ENCODE measurements at regions not wholly inside any gene's neighbourhood (a gene's known extent, or its start where the extent isn't known, plus 50 kb on each side); places are given as distances from the start of the nearest gene placed in this dataset.

DNA sequence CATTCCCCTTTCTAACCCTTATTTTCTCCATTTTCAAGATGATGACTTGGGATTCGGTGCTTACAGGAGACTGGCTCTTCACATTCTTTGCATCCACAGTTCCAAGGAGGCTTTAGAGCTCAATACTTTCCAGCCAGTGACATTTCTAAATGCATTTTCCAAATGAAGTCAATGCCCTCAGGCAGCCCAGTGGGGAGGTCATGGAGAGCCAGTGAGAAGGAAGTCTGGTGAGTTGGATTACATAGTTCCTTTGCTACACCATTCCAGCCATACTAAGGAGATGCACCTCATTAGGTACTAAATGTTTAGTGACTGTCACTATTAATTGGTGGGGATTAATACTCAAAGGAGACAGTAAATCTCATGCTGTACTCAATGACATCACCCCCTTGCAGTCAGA is 248.1 kb downstream of the LRRN1 start:
- H3K36me3 ChIP-seq = no peaks in the 10 kb centered on the region
- no peaks in the 10 kb centered on the region for H3K9me3 ChIP-seq
- H3K4me1 ChIP-seq = no peaks in the 10 kb centered on the region
- no peak for ATAC-seq
- no peak overlapping the region for H3K4me3 ChIP-seq
- no peak for DNase-seq
- WGBS (ENCODE audit: insufficient coverage, low coverage, low lambda C conversion rate, missing lambda C conversion rate) = 88% methylated on average over 1 of the region's 1 CpG
- no peaks in the 10 kb centered on the region for H3K27me3 ChIP-seq
- H3K27ac ChIP-seq = no peak overlapping the region
- no peak for TF ChIP-seq POLR2A (IDR thresholded peaks at IDR 0.05)
- TF ChIP-seq, protein P1, sequence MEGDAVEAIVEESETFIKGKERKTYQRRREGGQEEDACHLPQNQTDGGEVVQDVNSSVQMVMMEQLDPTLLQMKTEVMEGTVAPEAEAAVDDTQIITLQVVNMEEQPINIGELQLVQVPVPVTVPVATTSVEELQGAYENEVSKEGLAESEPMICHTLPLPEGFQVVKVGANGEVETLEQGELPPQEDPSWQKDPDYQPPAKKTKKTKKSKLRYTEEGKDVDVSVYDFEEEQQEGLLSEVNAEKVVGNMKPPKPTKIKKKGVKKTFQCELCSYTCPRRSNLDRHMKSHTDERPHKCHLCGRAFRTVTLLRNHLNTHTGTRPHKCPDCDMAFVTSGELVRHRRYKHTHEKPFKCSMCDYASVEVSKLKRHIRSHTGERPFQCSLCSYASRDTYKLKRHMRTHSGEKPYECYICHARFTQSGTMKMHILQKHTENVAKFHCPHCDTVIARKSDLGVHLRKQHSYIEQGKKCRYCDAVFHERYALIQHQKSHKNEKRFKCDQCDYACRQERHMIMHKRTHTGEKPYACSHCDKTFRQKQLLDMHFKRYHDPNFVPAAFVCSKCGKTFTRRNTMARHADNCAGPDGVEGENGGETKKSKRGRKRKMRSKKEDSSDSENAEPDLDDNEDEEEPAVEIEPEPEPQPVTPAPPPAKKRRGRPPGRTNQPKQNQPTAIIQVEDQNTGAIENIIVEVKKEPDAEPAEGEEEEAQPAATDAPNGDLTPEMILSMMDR (IDR thresholded peaks at IDR 0.05) = no peak
- intact Hi-C loops (cut with DNase I) = no loop called here

DNA sequence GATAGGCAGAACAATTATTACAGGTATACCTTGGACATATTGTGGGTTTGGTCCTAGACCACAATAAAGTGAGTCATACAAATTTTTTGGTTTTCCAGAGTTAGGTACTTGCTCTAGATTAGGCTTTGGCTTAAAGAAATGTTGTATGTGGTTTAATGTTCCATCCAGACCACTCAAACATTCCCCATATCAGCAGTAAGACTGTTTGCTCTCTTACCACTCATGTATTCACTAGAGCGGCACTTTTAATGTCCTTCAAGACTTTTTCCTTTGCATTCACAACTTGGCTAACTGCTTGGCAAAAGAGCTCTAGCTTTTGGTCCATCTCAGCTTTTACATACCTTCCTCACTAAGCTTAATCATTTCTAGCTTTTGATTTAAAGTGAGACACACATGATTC is 250.5 kb upstream of the SETMAR start:
- Histone ChIP-seq H3K9me3 (no peaks in the 10 kb centered on the region), H3K4me3 (no peak overlapping the region), H3K36me3 (no peaks in the 10 kb centered on the region), H3K4me1 (no peaks in the 10 kb centered on the region), H3K27ac (no peak overlapping the region), H3K27me3 (no peaks in the 10 kb centered on the region)
- intact Hi-C loops (cut with DNase I) = no loop called here
- no peak for TF ChIP-seq POLR2A (IDR thresholded peaks at IDR 0.05)
- TF ChIP-seq, protein P1 (IDR thresholded peaks at IDR 0.05) = no peak
- ATAC-seq (no peak), DNase-seq (no peak)
- no CpG with 5 or more reads among the region's 1 CpG for WGBS (ENCODE audit: insufficient coverage, low coverage, low lambda C conversion rate, missing lambda C conversion rate)

DNA sequence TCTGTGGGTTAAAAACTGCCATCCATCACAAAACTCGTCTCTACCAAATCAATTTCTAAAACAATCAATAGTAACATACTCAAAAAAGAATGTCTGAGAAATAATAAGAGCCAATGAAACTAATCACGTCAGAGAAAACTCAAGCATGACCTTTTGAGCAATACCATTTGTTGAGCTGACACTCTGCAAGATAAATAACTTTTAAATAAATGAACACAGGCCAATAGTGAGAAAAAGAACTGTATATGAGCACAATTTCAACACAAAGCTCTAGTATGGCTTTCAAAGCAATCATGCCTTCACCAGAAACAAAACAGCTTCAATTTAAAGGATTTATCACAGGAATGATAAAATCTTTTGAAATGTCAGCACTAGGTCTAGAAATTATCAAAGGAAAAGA is 249.2 kb upstream of the SETMAR start:
- 47% methylated on average over 2 of the region's 2 CpGs for WGBS (ENCODE audit: insufficient coverage, low coverage, low lambda C conversion rate, missing lambda C conversion rate)
- H3K4me1 ChIP-seq = no peaks in the 10 kb centered on the region
- DNase-seq (no peak), ATAC-seq (no peak)
- no peak overlapping the region for H3K27ac ChIP-seq
- TF ChIP-seq, protein P1 (IDR thresholded peaks at IDR 0.05) = no peak
- no peaks in the 10 kb centered on the region for H3K36me3 ChIP-seq
- H3K9me3 ChIP-seq = no peaks in the 10 kb centered on the region
- intact Hi-C loops (cut with DNase I) = no loop called here
- no peaks in the 10 kb centered on the region for H3K27me3 ChIP-seq
- no peak overlapping the region for H3K4me3 ChIP-seq

DNA sequence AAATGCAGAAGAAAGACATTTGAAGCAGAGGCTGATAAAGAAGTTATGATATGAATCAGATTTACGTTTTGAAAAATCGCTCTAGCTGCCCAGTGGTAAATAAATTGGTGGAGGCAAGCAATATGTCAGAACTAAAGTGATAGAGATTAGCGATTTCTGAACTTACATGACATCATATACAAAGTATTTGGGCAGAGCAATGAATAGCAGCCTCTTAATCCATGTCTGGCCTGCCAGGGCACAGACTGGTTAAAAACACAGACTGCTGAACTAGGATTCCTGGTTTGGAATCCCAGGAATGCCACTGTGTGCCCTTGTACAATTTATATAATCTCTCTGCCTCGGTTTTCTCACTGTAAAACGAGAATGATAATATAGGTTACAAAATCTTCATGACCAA is 243.1 kb upstream of the SETMAR start:
- H3K27me3 ChIP-seq = no peaks in the 10 kb centered on the region
- DNase-seq = no peak
- no peak overlapping the region for H3K27ac ChIP-seq
- intact Hi-C loops (cut with DNase I) = no loop called here
- H3K4me1 ChIP-seq = no peaks in the 10 kb centered on the region
- ATAC-seq = no peak
- H3K36me3 ChIP-seq = no peaks in the 10 kb centered on the region
- no peaks in the 10 kb centered on the region for H3K9me3 ChIP-seq
- 49% methylated on average over 5 of the region's 5 CpGs for WGBS (ENCODE audit: insufficient coverage, low coverage, low lambda C conversion rate, missing lambda C conversion rate)
- TF ChIP-seq, protein P1 (IDR thresholded peaks at IDR 0.05) = no peak
- TF ChIP-seq POLR2A (IDR thresholded peaks at IDR 0.05) = no peak
- no peak overlapping the region for H3K4me3 ChIP-seq

DNA sequence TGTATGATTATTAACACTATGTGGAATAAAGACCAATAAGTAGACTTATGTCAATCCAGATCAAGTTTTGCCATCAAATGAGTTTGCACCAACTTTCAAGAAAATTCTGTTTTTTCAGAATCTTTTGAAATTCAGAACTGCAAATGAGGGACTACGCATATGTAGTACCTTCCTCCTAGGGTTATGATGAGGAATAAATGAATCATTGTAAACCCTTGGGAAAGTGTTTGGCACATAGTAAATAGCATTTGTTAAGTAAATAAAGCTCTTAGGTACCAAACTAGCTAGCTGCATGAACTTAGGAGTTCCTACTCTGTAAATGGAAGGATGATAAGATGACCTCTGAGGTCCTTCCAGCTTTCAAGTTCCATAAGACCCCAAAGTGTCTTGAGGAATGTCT is 242.6 kb upstream of the SETMAR start:
- Histone ChIP-seq H3K36me3 (no peaks in the 10 kb centered on the region), H3K27me3 (no peaks in the 10 kb centered on the region), H3K9me3 (no peaks in the 10 kb centered on the region), H3K4me3 (no peak overlapping the region), H3K27ac (no peak overlapping the region), H3K4me1 (no peaks in the 10 kb centered on the region)
- WGBS (ENCODE audit: insufficient coverage, low coverage, low lambda C conversion rate, missing lambda C conversion rate) = 80% methylated on average over 1 of the region's 1 CpG
- TF ChIP-seq, protein P1 (IDR thresholded peaks at IDR 0.05) = no peak
- TF ChIP-seq POLR2A (IDR thresholded peaks at IDR 0.05) = no peak
- DNase-seq = no peak
- intact Hi-C loops (cut with DNase I) = no loop called here
- ATAC-seq = no peak

Measured in right lobe of liver (tissue), 6 donors.